GM21390 (cell line): ENCODE measurements at regions not wholly inside any gene's neighbourhood (a gene's known extent, or its start where the extent isn't known, plus 50 kb on each side); places are given as distances from the start of the nearest gene placed in this dataset.

Experiments used
- ATAC-seq: cut with Tn5 transposase; IDR thresholded peaks from one replicate; pipeline ENCODE4 v1.9.1; 2021; ENCODE audit not compliant: unreplicated experiment

GRCh38 chr20:1720845-1721475 is 63.4 kb upstream of the SIRPG start:
- ATAC-seq, result no peak

GRCh38 chr20:1720226-1720625 is 62.6 kb upstream of the SIRPG start:
- no peak for ATAC-seq

GRCh38 chr20:1718604-1719384 is 61.2 kb upstream of the SIRPG start:
- no peak for ATAC-seq

GRCh38 chr20:1712634-1713624 is 55.4 kb upstream of the SIRPG start:
- ATAC-seq, result no peak

- no peak for ATAC-seq
These were observed 54.4 kb upstream of the SIRPG start for GRCh38 chr20:1711826-1712601.

GRCh38 chr20:1711266-1711665 is 53.7 kb upstream of the SIRPG start:
- ATAC-seq, result no peak

GRCh38 chr20:1710484-1710883 is 52.9 kb upstream of the SIRPG start:
- ATAC-seq, result no peak

GRCh38 chr20:1707588-1708449 is 50.2 kb upstream of the SIRPG start:
- ATAC-seq, result no peak
